ENCODE measurements at regions not wholly inside any gene's neighbourhood (a gene's known extent, or its start where the extent isn't known, plus 50 kb on each side); places are given as distances from the start of the nearest gene placed in this dataset.

GRCh38 chr18:45241271-45241670, 374.0 kb upstream of the SLC14A2 start:
- Mint-ChIP-seq H3K4me3 (ENCODE audit: unreplicated experiment) (no peak overlapping the region), H3K27me3 (ENCODE audit: low read depth, unreplicated experiment) (peaks cover 2% of the 10 kb centered on the region), H3K36me3 (ENCODE audit: low read depth, unreplicated experiment) (no peaks in the 10 kb centered on the region), H3K4me1 (ENCODE audit: low read depth, unreplicated experiment) (peaks cover 8% of the 10 kb centered on the region), H3K27ac (ENCODE audit: unreplicated experiment) (no peak overlapping the region), H3K9me3 (ENCODE audit: unreplicated experiment) (no peaks in the 10 kb centered on the region)
- H3K9me3 ChIP-seq (ENCODE audit: insufficient read depth, low read depth, low read length): no peaks in the 10 kb centered on the region
- no peak overlapping the region for H2AFZ ChIP-seq (ENCODE audit: low read depth, low read length)
- no peak overlapping the region for H3K9ac ChIP-seq (ENCODE audit: low read length)
- H3K4me3 ChIP-seq (ENCODE audit: insufficient read depth, low read depth, low read length): no peak overlapping the region
- no peaks in the 10 kb centered on the region for H3K4me1 ChIP-seq (ENCODE audit: insufficient read depth, low read length)
- DNase-seq (ENCODE audit: low read depth) (no peak), FAIRE-seq (no peak)
- H3K79me2 ChIP-seq (ENCODE audit: insufficient read depth, low read length): no peaks in the 10 kb centered on the region
- no peaks in the 10 kb centered on the region for H4K20me1 ChIP-seq (ENCODE audit: insufficient read depth, low read length)
- no peaks in the 10 kb centered on the region for H3K27me3 ChIP-seq (ENCODE audit: insufficient read depth, low read length)
- no peak overlapping the region for H3K27ac ChIP-seq (ENCODE audit: low read depth, low read length)
- no peak overlapping the region for H3K4me2 ChIP-seq (ENCODE audit: low read length)
- TF ChIP-seq EZH2 (IDR thresholded peaks at IDR 0.05; ENCODE audit: insufficient read depth, low read length) (no peak), CTCF (IDR thresholded peaks at IDR 0.05; ENCODE audit: insufficient read depth, low read depth, low read length) (no peak)
- H3K36me3 ChIP-seq (ENCODE audit: insufficient read depth, low read length): no peaks in the 10 kb centered on the region

GRCh38 chr18:45241982-45242565, 373.2 kb upstream of the SLC14A2 start:
- Histone ChIP-seq H3K36me3 (ENCODE audit: insufficient read depth, low read length) (no peaks in the 10 kb centered on the region), H3K79me2 (ENCODE audit: insufficient read depth, low read length) (no peaks in the 10 kb centered on the region), H3K27ac (ENCODE audit: low read depth, low read length) (no peak overlapping the region), H3K4me3 (ENCODE audit: insufficient read depth, low read depth, low read length) (no peak overlapping the region), H3K9ac (ENCODE audit: low read length) (no peak overlapping the region), H2AFZ (ENCODE audit: low read depth, low read length) (no peak overlapping the region), H3K9me3 (ENCODE audit: insufficient read depth, low read depth, low read length) (no peaks in the 10 kb centered on the region), H3K4me2 (ENCODE audit: low read length) (no peak overlapping the region), H4K20me1 (ENCODE audit: insufficient read depth, low read length) (no peaks in the 10 kb centered on the region), H3K4me1 (ENCODE audit: insufficient read depth, low read length) (no peaks in the 10 kb centered on the region), H3K27me3 (ENCODE audit: insufficient read depth, low read length) (no peaks in the 10 kb centered on the region)
- H3K27me3 Mint-ChIP-seq (ENCODE audit: low read depth, unreplicated experiment): peaks cover 2% of the 10 kb centered on the region
- H3K9me3 Mint-ChIP-seq (ENCODE audit: unreplicated experiment): no peaks in the 10 kb centered on the region
- H3K4me3 Mint-ChIP-seq (ENCODE audit: unreplicated experiment): no peak overlapping the region
- peaks cover 8% of the 10 kb centered on the region for H3K4me1 Mint-ChIP-seq (ENCODE audit: low read depth, unreplicated experiment)
- DNase-seq (ENCODE audit: low read depth) (no peak), FAIRE-seq (no peak)
- H3K36me3 Mint-ChIP-seq (ENCODE audit: low read depth, unreplicated experiment): no peaks in the 10 kb centered on the region
- no peak overlapping the region for H3K27ac Mint-ChIP-seq (ENCODE audit: unreplicated experiment)
- TF ChIP-seq CTCF (IDR thresholded peaks at IDR 0.05; ENCODE audit: insufficient read depth, low read depth, low read length): no peak
- no peak for TF ChIP-seq EZH2 (IDR thresholded peaks at IDR 0.05; ENCODE audit: insufficient read depth, low read length)

GRCh38 chr18:45243340-45244110, 371.8 kb upstream of the SLC14A2 start:
- DNase-seq (ENCODE audit: low read depth) (peak; percentile 80), FAIRE-seq (no peak)
- no peaks in the 10 kb centered on the region for H3K9me3 Mint-ChIP-seq (ENCODE audit: unreplicated experiment)
- H3K4me3 Mint-ChIP-seq (ENCODE audit: unreplicated experiment): no peak overlapping the region
- Histone ChIP-seq H3K9me3 (ENCODE audit: insufficient read depth, low read depth, low read length) (no peaks in the 10 kb centered on the region), H3K4me1 (ENCODE audit: insufficient read depth, low read length) (peaks cover 6% of the 10 kb centered on the region), H4K20me1 (ENCODE audit: insufficient read depth, low read length) (no peaks in the 10 kb centered on the region), H3K27me3 (ENCODE audit: insufficient read depth, low read length) (no peaks in the 10 kb centered on the region), H3K4me3 (ENCODE audit: insufficient read depth, low read depth, low read length) (no peak overlapping the region), H2AFZ (ENCODE audit: low read depth, low read length) (no peak overlapping the region), H3K27ac (ENCODE audit: low read depth, low read length) (no peak overlapping the region), H3K9ac (ENCODE audit: low read length) (no peak overlapping the region), H3K36me3 (ENCODE audit: insufficient read depth, low read length) (no peaks in the 10 kb centered on the region), H3K79me2 (ENCODE audit: insufficient read depth, low read length) (no peaks in the 10 kb centered on the region), H3K4me2 (ENCODE audit: low read length) (no peak overlapping the region)
- H3K36me3 Mint-ChIP-seq (ENCODE audit: low read depth, unreplicated experiment): no peaks in the 10 kb centered on the region
- no peak overlapping the region for H3K27ac Mint-ChIP-seq (ENCODE audit: unreplicated experiment)
- H3K27me3 Mint-ChIP-seq (ENCODE audit: low read depth, unreplicated experiment): peaks cover under 1% of the 10 kb centered on the region
- peaks cover 19% of the 10 kb centered on the region for H3K4me1 Mint-ChIP-seq (ENCODE audit: low read depth, unreplicated experiment)
- TF ChIP-seq CTCF (IDR thresholded peaks at IDR 0.05; ENCODE audit: insufficient read depth, low read depth, low read length) (no peak), EZH2 (IDR thresholded peaks at IDR 0.05; ENCODE audit: insufficient read depth, low read length) (no peak)

Data from astrocyte (in vitro differentiated cells and primary cell).